NCI-H1092 (cell line): ENCODE measurements at regions not wholly inside any gene's neighbourhood (a gene's known extent, or its start where the extent isn't known, plus 50 kb on each side); places are given as distances from the start of the nearest gene placed in this dataset.

ENCODE experiments used
- DNase-seq: peaks from one replicate; lab custom pipeline; 2025; lab: John Stamatoyannopoulos, UW

DNA sequence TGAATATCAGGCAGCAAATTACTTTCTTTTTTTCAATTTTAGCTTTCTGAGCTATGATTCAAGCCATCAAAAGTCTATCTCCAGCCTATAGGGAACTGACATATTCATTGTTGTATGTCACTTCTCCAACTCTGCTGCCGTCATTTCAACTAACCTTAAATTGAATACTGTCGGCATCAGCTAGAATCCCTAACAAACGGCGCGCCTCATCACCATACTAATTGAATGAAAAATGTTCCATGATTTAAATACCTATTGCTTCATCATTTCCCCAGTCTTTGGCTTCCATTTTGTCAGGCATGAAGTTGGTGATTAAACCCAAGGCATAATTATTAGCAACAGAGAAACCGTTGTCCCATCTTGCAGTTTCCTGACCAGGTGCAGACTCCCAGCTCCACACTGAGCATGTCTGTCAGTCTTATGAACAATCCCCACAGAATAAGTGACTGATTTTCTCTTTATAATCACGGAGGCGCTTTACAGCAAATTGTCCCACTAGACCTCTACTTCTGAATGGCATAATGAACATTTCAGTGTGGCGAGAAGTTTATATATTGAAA, 83.5 kb upstream of the NPY start:
- no peak for DNase-seq

DNA sequence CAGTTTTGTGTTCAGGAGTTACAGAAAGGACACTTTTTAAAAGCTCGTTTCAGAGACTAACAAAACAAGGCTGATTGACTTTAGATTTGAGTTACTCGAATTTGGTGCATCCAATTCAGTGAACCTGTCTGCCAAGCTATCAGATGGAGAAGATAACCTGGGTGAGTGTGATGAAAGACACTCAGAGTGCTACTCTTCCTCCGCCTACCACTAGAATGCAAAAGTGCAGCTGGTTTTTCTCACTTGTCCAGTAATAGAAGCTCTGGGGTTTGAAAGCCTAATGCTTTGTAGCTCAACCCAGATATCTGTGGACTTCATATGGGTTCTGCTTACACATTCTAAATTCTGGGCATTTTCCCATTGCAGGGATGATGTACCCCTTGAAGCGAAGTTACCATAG, 82.8 kb upstream of the NPY start:
- DNase-seq: no peak

DNA sequence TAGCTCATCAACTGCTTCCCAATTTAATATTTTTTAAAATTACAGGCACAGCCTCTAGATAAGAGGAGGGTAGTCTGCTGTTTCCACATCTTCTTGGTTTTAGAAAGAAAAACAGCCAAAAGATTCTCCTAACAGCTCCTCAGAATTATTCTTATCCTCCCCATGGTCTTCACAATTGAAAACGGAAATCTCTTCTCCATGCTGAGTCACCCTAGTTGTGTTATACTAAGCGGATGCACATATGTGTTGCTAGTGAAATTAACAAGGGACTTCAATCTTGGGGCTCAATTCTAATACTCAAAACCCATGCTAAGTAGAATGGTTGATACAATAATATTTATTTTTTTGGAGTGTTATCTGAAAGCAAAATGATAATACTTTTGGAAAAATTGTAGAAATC, 71.9 kb upstream of the NPY start:
- DNase-seq: no peak

DNA sequence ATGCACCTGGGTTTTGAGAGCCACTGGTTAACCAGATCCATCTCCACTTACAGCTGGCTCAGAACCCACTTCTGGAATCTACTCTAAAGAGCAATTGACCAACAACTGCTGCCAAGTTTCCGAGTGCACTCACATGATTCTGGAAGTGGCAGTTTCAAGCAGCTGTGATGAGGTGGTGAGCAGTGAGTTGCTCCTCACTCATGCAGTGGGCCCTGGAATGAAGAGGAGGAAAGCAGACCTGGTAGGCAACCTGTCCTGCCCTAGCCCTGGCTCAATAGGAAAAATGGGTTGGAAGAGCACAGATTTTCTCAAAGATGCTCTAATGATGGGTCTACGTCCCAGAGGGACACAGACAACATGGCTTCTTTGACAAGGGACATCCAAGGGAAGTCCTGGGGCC, 70.7 kb upstream of the NPY start:
- no peak for DNase-seq

DNA sequence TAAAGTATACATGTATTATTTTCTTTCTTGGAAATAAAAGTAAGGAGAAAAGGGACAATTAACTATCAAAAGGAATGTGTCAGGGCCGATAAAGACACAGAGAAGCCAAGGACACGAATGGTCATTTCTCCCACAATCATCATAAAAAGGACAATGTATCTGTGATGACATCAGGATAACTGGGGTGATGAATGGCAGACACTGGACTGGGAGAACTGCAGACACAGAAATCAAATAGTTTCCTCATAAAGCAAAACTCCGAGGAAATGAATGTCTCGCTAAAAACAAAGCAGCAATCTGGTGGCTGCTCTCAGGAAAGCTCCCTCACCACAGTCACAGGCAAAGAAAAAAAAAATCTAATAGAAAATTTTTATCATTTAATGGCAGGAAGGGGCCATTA, 69.3 kb upstream of the NPY start:
- no peak for DNase-seq

DNA sequence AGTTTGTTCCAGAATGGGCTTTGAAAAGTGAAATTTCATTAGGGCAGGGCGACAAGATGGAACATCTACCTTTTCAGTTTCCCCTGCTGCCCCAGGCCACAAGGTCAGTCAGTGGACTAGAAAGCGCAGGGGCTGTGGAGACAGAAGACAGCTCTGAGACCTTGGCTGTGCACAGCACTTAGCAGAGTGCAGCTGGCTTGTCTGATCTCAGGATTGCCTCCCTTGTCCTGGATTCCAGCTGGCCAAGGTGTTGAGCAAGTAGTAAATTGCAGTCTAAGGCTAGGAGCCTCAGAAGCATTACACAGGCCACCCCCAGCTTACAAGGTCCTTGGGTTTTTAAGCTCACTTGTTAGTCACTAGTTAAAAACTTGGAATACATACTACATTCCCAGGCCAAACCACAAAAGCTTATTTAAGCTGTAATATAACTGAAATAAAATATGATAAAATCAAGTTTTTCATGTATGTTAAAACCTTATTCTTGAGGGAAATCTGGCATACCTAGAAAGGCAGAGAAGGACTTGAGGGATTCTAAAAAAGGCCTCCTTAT, 67.3 kb upstream of the NPY start:
- DNase-seq: no peak

DNA sequence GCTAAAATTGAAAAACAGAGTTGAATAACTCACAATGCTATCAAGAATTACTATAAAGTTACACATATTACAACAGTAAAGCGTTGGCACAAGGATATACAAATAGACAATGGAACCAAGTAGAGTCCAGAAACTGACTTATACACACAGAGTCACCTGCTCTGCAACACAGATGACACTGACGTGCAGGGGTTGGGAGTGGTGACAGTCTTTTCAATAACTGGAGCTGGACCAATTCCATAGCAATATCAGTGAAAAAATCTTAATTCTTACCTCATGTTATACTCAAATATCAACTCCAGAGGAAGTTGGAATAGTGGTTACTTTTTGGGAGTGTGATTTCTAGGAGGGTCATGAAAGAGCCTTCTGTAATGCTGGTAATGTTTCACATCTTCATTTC, 62.5 kb upstream of the NPY start:
- no peak for DNase-seq

DNA sequence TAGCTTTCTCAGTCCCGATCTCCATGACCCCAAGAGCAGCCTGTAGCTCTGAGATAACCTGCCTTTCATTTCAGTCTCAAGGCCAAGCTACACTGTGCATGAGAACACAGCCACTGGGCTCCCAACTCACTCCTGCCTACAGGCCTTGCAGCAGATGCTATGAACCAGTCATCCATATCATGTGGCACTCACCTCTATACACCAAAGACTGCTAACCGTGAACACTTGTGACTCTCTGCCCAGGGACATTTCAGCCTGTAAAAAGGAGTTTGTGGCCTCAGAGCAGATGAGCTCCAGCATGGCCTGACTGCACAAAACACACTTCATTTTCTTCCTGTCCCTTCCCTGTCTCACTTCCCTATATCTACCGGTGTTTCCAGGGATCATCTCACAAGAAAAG, 56.9 kb upstream of the NPY start:
- no peak for DNase-seq

DNA sequence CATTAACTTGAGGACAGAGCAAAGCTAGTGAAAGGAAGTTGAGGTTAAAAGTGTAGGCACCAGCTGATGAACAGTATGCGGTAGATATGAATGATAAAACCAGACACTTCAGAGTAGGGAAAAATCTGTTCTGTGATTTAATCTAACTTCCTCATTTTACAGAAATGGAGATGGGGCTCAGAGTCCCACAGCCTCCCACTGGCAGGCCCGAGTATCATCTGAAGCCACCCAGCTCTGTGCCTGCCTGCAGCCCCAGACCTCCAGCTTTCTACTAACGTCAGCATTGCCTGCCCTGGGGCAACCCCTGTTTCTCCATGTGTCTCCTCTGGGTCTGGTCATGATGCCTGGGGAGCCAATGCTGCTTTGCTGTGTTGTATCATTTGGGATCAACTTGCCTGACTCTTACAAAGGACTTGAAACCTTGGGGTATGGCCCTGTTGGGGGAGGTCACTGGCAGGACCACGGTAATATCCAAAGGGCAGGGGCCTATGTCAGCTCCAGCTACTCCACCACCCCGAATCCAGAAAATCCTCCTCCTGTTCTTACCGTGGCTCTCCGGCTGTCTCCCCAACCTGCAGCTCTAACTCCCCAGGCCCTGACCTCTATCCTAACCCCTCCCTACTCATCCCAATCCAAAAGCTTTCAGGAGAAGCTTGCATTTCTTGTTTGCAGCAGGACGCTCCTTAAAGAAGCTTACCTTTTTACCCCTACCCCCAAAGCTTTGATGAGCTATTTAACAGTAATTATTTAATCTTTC, 56.2 kb upstream of the NPY start:
- DNase-seq: no peak

DNA sequence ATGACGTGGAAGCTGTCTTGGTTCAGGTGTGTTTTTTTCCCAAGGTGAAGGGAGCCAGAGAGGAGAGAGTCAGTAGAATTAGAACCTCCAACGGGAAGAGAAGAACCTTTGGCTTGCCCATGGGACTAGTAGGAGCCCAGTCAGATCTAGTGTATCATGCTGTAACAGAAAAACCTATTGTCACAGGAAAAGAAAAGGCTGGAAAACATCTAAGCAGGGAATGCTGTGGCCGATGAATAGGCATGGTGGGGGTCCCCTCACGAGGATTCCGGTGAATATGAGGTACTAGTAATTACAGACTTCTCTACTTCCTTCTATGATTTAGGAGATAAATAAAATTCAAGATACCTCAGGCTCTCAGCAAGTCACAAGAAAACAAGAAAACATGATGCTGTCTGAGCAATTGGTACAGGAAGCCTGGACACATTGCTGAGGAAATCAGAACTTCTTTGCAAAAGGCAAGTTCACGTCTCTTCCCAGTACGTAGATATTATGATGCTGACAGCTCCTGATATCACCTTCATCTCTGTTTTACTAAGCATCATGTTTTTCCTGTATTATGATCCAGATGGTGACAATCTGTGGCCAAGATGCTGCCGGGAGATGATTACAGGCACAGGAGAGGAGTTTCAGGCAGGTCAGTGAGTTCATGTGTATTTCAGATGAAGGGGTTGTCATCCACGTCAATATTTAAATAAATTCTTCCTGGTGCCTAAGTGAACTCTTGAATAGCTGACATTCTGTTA, 54.3 kb upstream of the NPY start:
- DNase-seq: no peak

DNA sequence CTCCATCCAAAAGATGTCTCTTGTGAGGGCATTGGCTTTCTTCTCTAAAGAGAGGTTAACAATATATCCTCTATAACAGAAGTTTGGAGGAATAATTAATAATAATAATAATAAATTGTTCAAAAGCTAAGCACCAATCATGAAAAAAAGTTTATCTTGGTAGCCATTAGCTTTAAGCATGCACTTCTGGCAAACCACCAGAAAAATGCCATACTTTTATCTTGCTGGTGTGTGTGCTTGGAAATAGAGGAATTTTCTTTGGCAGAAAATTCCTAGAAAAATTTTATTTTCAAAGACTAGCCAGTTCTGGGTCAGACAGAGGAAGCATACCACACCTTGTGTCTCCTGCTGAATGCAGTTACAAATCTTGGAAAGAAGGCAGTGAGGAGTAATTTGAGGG, 52.5 kb upstream of the NPY start:
- DNase-seq: no peak

DNA sequence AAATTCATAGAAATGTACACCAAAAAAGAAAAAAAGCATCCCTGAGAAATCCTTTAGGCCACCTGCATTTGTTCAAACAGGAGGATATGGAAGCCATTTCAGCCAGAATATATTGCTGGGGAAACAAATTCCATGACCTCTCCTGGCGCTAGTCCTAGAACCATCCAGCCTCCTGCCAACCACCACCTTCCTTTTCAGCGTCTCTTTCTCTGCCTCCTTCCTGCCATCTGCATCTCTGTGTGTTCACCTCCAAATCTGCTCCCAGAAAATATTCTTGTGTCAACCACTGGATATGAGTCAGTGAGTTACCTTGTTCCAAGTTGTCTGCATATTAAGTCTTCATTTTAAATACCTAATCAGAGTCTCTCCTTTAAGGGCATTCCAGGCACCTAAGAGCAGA, 50.6 kb upstream of the NPY start:
- no peak for DNase-seq
